Stomach (tissue), 4 donors: ENCODE measurements at regions not wholly inside any gene's neighbourhood (a gene's known extent, or its start where the extent isn't known, plus 50 kb on each side); places are given as distances from the start of the nearest gene placed in this dataset.

Source experiments
- CTCF ChIP-seq, 7 experiments: fragments of 450-650 bp in 4 of 7; fragments of 200-600 bp in 3 of 7; sonication (generic) in 3 of 7; IDR thresholded peaks; one replicate each; pipeline ENCODE4 v1.5.1; 2016 to 2019; ENCODE audit warnings: antibody characterized with exemption in 7 of 7, control low read depth in 2 of 7, mild to moderate bottlenecking in 1 of 7
- EP300 ChIP-seq: sonication (generic); formaldehyde crosslinking; IDR thresholded peaks from one replicate; pipeline ENCODE4 v1.6.1; 2017; ENCODE audit warnings: antibody characterized with exemption
- POLR2A ChIP-seq, 4 donors: fragments of 450-650 bp; IDR thresholded peaks; one replicate each; pipeline ENCODE4 v1.6.1; 2016; ENCODE audit warnings: antibody characterized with exemption in 4 of 4, control low read depth in 2 of 4, mild to moderate bottlenecking in 1 of 4, moderate library complexity in 1 of 4
- POLR2AphosphoS5 ChIP-seq, 3 donors: sonication (generic); formaldehyde crosslinking; IDR thresholded peaks; one replicate each; pipeline ENCODE4 v1.6.1; 2016; ENCODE audit warnings: antibody characterized with exemption in 3 of 3

GRCh38 chr10:8614054-8614565 is 559.6 kb downstream of the GATA3 start:
- no peak for TF ChIP-seq CTCF (IDR thresholded peaks at IDR 0.05)
- no peak for TF ChIP-seq POLR2A (IDR thresholded peaks at IDR 0.05)
- TF ChIP-seq EP300 = no peak
- peak in 2 of 3 donors; percentile 48 to 63 for TF ChIP-seq POLR2AphosphoS5 (IDR thresholded peaks at IDR 0.05)
